NCI-H1436 treated with DMSO at 0.1 percent for 48 hours (cell line): ENCODE measurements at regions not wholly inside any gene's neighbourhood (a gene's known extent, or its start where the extent isn't known, plus 50 kb on each side); places are given as distances from the start of the nearest gene placed in this dataset.

Source experiments
- DNase-seq: peaks from one replicate; lab custom pipeline; 2025; lab: John Stamatoyannopoulos, UW

GRCh38 chr21:35220301-35220700 lies 171.2 kb upstream of the RUNX1 start:
- DNase-seq, result no peak

- no peak for DNase-seq
Measured at GRCh38 chr21:35219719-35220118, 170.6 kb upstream of the RUNX1 start.

- DNase-seq, result no peak
Measured at GRCh38 chr21:35219291-35219690, 170.2 kb upstream of the RUNX1 start.

- no peak for DNase-seq
Measured at GRCh38 chr21:35217504-35218060, 168.5 kb upstream of the RUNX1 start.

- DNase-seq, result no peak
Measured at GRCh38 chr21:35216996-35217395, 167.9 kb upstream of the RUNX1 start.

GRCh38 chr21:35215870-35216269 lies 166.8 kb upstream of the RUNX1 start:
- no peak for DNase-seq

- DNase-seq, result no peak
Measured at GRCh38 chr21:35212393-35213127, 163.5 kb upstream of the RUNX1 start.

- no peak for DNase-seq
Measured at GRCh38 chr21:35211782-35212181, 162.7 kb upstream of the RUNX1 start.

- no peak for DNase-seq
Measured at GRCh38 chr21:35210093-35210492, 161.0 kb upstream of the RUNX1 start.

- DNase-seq, result no peak
Measured at GRCh38 chr21:35208810-35209517, 159.9 kb upstream of the RUNX1 start.

GRCh38 chr21:35208104-35208503 lies 159.0 kb upstream of the RUNX1 start:
- DNase-seq, result no peak

- DNase-seq, result no peak
Measured at GRCh38 chr21:35207322-35207721, 158.2 kb upstream of the RUNX1 start.

GRCh38 chr21:35206141-35207125 lies 157.3 kb upstream of the RUNX1 start:
- no peak for DNase-seq

GRCh38 chr21:35204850-35205541 lies 155.9 kb upstream of the RUNX1 start:
- DNase-seq, result no peak

- no peak for DNase-seq
Measured at GRCh38 chr21:35204125-35204524, 155.0 kb upstream of the RUNX1 start.

GRCh38 chr21:35203093-35203977 lies 154.2 kb upstream of the RUNX1 start:
- no peak for DNase-seq

GRCh38 chr21:35202431-35202830 lies 153.3 kb upstream of the RUNX1 start:
- no peak for DNase-seq

- no peak for DNase-seq
Measured at GRCh38 chr21:35201799-35202198, 152.7 kb upstream of the RUNX1 start.

GRCh38 chr21:35201288-35201687 lies 152.2 kb upstream of the RUNX1 start:
- no peak for DNase-seq

- DNase-seq, result no peak
Measured at GRCh38 chr21:35199733-35200015, 150.6 kb upstream of the RUNX1 start.
